Ramos (cell line): ENCODE measurements at regions not wholly inside any gene's neighbourhood (a gene's known extent, or its start where the extent isn't known, plus 50 kb on each side); places are given as distances from the start of the nearest gene placed in this dataset.

Experiments used
- in situ Hi-C: fragments of 300-500 bp; cut with MboI; formaldehyde crosslinking; loops from one replicate; pipeline ENCODE4 v1.14.3; 2022; ENCODE audit warnings: low sequenced_read_pairs; ENCODE audit not compliant: unreplicated experiment

DNA sequence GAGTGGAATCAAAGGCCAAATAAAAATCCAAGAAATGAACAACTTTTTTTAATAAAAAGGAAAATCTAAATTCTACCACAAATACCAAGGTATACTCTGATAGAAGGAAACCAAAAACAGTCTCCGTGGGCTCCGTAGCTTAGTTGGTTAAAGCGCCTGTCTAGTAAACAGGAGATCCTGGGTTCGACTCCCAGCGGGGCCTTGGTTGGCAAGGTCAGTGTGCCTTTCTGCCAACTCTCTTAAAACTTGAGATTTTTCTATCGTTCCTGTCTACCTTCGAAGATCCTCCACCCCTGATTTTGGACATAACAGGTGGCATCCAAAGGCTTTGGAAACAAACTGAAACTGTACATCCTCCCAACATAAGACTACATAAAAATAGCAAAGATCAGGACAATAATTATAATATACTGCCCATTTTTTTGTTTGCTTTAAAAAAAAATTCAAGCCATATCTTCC lies 197.9 kb downstream of the TRIM27 start:
- in situ Hi-C loops = no loop called here

DNA sequence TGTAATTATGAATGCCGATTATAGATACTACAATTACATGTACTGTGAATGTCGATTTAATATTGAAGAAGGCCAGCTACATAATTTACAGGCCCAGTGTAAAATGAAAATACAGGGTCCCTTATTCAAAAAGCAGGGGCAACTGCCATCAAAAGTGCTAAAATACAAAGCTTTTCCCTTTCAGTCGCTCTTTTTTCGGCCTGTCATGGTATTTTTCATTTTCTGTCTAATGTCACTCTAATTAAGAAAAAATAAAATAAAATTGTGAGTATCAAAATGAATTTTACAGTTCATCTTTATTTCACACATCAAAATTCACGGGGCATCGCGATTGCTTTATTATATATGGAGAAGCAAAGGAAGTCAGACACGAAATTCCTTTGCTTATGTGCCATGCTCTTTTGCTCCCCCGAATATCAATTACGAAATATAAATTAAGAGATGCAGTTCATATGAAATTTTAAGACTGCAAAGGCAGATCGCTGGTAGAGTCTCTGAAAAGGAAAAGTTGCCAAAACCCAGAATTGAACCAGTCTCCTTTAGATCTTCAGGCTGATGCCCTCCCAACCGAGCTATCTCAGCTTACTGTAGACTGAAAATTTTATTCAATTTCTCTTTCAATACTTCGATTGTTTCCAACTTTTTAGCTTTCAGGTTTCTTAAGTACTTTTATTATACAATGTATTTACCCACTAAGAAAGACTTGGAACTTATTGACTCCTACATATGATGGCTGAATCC lies 197.0 kb downstream of the TRIM27 start:
- in situ Hi-C loops = no loop called here

DNA sequence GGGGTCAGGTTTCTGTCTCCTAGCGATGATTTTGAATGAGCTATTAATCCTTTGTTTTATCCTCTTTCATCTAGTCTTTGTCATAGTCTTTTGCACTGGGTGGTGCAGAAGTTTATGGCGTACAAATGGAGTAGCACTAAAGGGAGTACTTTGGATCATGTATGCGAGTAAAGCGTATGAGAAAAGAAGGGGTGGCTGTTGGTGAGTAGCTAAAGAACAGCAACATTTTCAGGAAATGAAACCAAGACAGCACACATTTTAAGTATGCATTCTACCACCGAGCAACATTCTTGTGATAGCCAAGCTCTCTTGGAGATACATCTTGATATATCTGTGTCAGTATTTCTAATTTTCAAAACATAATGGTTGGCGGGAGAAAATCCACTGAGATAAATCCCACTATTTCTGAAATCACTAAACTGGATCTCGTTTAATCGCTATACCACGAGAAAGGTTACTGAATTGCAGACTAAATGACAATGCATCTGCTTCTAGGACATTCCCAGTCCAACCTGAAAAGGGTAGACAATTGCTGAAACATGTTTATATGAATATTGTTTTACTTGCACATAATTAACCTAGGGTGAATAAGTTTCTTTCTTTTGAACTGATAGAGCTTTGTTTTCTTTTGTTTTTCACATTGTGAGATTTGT lies 196.1 kb downstream of the TRIM27 start:
- in situ Hi-C loops = no loop called here

DNA sequence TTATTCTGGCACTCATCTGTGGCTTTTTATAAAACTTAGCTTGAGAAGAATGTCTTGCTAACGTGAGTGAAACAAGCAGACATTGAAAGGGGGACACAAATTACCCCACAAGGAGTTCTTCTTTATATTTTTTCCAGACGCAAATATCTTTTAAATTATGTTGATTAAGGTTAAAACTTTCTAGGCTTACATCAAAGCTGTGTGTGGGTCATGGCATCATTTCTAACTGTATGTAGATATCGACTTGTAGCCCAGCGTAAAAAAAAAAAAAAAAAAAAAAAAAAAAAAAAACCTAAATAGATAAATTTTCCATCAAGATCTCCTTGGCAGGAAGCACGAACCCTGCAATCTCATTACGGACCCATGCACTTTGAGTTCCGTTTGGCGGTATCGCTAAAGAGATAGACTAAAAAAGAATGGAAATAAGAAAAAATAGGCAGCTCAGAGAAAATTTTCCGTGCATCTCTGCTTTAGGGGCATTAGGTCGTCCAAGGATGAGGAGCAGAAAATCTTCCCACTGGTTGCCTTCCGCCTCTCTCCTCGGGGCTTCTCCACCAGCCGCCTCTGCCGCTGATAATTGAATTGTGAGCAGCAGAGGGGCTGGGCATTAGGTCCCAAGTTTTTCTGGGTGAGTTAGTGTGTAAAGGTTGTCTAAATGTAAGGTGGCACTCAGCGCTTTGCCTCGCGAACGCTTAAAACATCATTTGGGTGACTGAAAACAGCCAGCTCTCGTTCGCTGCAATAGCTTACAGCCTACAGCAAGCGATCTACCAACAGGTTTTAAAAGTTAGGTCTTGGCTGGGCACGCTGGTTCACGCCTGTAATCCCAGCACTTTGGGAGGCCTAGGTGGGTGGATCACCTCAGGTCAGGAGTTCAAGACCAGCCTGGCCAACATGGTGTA lies 194.0 kb downstream of the TRIM27 start:
- in situ Hi-C loops = no loop called here

DNA sequence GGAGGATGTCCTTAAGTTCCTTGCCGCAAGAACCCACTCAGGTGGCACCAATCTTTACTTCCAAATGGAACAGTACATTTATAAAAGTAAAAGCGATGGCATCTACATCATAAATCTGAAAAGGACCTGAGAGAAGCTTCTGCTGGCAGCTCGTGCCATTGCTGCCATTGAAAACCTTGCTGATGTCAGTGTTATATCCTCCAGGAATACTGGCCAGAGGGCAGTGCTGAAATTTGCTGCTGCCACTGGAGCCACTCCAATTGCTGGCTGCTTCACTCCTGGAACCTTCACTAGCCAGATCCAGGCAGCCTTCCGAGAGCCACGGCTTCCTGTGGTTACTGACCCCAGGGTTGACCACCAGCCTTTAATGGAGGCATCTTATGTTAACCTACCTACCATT lies 191.7 kb downstream of the TRIM27 start:
- in situ Hi-C loops = no loop called here

DNA sequence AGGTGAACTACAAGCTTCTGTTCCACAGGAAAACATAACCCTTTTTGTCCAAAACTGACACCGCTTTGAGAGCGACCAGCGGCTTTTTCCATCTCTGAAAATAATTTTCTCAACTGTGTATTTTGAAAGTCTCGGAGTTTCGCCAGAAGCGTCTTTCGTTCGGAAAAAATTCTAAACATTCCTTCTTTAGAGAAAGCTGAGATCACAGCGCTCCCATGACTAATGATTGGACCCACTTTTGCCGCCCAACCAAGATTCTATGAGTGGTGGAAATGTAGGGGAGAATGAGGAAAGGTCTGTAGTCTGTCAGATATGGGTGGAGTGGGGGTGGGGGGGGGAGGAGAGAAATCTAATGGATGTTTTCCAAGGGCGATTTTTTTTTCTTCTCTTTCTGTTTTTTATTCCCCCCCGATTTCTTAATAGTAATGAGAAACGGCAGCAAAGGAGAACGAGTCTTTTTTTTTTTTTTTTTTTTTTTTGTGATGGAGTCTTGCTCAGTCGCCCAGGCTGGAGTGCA lies 189.3 kb downstream of the TRIM27 start:
- in situ Hi-C loops = no loop called here

DNA sequence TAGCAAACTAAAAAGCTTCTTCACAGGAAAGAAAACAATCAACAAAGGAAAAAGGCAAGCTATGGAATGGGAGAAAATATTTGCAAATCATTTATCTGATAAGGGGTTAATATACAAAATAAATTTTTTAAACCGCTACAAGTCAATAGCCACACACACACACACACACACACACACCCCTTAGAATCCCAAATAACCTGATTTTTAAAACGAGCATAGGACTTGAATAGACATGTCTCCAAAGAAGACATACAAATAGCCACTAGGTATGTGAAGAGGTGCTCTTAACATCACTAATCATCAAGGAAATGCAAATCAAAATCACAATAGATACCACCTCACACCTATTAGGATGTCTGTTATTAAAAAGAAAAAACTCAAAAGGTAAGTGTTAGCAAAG lies 187.7 kb downstream of the TRIM27 start:
- in situ Hi-C loops = no loop called here

DNA sequence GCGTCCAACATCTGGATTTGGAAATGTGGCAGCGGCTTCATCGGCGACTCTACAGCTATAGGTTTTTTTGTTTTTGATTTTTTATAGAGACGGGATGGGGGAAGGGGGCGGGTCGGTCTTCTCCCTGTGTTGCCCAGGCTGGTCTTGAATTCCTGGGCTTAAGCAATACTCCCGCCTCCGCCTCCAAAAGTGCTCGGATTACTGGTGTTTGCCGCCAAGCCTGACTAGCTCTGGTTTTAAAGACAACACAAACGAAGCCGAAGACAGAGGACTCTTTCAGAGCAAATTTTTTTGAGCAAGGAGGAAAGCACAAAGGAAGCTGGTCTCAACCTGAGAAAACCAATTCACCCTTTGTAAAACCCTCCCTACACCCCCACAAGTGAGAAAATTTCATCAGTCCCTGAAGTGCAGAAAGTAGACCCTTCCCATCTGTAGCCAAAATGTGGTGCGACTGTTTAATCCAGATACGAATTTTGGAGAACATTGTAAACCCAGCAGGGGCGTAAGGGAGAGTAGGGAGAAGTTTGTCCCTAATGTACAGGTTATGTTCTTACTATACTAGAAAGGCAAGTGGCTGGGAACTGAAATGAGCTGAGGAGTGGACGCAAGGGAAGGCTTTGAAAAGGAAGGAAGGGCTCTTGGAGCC lies 185.9 kb downstream of the TRIM27 start:
- in situ Hi-C loops = no loop called here

DNA sequence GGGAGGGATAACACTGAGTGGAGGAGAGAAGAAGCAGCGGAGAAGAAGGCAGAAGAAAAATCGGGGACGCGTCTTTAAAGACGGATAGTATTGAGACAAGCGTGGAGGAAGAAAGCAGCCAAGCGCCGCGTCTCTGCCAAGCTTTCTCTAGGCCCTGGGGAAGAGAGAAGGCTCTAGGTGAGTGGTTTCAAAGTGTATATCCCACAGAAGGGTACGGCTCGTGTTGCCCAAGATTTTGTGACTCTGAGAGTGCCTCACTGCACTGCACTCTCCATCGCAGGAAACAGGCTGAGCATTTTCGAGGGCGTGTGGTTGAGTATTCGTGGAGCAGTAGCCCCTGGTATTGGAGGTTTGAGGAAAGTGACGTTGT lies 185.4 kb downstream of the TRIM27 start:
- in situ Hi-C loops = no loop called here

DNA sequence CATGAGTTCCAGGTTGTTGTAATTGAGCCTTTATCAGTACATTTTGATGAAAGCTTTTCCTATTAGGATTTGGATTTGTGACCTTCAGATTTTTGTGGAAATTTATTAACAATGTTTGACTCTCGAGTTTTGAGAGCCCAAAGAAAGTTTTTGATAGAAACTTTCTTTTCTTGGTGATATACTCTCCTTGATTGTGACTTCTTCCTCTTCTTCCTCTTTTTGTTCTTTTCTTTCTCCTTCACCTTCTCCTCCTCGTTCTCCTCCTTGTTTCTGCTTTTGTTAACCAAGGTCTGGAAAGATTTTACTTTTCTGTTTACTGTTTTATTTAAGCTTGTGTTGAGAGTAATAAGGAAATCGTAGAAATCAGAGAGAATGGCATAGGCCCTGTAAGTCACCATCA lies 182.4 kb downstream of the TRIM27 start:
- in situ Hi-C loops = no loop called here

DNA sequence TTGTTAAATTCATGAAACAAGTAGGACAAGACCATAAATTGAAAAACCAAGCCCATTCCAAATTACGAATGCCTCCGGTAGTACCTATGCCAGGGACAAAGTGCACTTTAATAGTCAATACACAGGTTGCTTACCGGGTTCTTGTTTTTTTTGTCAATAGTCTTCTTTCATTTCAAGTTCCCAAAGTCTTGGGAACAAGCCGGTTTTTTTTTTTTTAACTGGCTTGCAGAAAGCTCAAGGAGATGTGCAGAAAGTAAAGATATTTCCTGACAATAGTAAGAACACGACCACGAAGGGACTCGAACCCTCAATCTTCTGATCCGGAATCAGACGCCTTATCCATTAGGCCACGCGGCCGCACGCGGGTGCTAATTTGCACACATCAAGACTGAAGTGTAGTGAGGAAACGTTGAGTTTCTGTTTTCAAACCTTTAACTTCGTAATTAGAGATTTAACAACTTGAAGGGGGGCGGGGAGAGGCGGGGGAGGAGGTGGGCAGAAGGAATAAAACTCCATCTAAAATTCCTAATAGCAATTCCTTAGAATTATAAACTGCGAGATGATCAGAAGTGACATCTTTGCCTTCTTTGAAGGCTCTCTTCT lies 181.0 kb downstream of the TRIM27 start:
- in situ Hi-C loops = no loop called here

DNA sequence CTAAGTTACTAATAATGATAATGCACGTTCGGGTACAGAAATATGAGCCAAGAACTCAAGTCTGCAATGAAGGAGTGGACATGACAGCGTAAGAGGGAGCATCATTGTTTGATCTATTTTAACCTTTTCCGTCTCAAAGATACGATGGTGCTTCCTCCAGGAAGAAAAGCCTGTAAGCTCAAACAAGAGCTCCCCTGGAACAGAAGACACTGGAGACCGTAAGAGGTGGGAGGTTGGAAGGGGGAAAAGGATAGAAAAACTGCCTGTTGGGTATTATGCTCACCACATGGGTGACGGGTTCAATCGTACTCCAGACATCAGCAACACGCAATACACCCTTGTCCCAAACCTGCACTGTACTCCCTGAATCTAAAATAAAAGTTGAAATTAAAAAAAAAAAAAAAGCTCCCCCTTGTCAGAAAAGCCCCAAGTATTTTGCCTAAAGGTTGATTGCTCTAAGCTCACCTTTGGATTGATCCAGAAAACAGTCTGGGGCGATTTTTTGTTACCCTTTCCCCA lies 180.5 kb downstream of the TRIM27 start:
- in situ Hi-C loops = no loop called here

DNA sequence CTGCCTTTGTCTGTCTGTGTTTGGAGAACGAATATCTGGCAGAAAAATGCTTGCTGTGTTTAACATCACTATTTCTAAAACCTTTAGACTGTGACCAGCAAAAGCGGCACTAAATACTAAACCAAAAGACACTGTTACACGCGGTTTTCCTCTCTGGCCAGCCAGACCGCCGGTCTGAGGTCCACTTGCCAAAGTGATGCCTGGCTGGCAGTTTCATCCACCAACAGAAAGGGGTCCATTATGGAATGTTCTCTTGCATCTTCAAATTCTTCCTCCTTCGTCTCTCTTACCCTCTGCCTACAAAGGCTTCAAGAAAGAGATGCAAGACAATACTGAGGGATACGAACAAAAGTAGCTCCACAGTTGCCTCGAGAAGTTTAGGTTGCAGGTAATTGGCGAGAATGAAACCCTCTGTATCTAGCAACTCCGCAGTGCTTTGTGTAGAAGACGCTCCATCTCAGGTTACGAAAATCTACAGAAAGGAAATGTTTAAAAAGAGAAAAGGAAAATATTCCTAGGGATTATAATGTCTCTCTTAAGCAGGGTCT lies 176.6 kb downstream of the TRIM27 start:
- in situ Hi-C loops = no loop called here

DNA sequence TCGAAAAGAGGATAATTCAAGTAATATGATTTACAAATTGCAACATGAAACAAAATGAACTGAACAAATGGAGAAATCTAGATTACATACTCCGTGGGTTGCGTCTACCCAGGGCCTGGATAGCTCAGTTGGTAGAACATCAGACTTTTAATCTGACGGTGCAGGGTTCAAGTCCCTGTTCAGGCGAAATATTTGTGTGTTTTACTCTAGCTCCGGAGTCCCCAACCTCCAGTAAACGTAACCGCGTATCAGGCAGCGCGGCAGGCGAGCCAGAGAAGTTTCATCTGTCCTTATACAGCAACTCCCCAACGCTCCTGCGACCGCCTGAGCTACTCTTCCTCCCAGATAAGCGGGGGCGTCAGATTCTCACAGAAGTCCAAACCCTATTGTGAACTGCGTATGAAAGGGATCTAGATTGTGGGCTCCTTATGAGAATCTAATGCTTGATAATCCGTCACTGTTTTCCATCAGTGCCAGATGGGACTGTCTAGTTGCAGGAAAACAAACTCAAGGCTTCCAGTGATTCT lies 176.1 kb downstream of the TRIM27 start:
- in situ Hi-C loops = no loop called here

DNA sequence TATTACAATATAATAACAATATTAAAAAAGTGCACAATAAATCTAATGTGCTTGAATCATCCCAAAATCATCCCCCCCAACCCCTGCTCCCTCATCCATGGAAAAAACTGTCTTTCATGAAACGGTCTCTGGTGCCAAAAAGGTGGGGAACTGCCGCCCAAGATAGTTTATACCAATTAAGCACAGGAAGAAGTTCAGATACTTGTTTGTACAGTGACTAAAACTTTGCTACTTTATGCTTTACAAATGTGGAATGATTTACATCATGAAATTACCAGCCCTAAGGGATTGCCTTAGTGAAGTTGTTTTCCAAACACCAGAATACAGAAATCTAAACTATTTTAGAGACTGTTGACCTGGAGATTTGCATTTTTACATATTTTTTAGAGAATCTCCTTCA lies 175.6 kb downstream of the TRIM27 start:
- in situ Hi-C loops = no loop called here

DNA sequence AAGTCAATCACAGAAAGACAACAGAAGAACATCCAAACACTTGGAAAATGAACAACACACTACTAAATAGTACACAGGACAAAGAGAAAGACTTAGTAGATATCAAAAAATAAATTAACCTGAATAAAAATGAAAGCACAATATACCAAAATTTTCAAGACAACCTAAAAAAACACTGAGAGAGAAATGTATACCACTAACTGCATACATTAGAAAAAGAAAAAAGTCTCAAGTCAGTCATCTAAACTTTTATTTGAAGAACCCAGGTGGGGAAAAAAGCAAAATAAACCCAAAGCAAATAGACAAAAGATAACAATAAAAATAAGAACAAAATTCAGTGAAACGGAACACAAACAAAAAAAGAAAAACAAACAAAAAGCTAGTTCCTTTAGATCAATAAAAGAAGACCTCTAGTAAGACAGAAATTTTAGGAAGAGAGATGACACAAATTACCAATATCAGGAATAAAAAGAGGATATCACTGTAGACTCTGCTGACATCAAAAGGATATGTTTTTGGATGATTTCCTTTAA lies 172.8 kb downstream of the TRIM27 start:
- in situ Hi-C loops = no loop called here

DNA sequence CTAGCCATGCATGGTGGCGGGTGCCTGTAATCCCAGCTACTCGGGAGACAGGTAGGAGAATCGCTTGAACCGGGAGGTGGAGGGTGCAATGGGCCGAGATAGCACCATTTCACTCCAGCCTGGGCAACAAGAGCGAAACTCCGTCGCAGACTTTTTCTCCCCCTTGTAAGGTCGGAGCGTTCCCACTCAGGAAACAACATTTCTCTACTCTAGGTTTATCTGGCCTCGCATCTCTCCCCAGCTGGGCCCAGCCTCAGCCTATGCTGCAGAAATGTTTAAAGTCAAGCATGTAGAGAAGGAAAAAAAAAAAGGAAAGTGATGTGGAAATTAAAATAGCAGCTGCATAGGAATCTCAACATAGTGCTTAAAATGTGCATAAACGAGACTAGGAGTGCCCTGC lies 172.3 kb downstream of the TRIM27 start:
- in situ Hi-C loops = no loop called here

DNA sequence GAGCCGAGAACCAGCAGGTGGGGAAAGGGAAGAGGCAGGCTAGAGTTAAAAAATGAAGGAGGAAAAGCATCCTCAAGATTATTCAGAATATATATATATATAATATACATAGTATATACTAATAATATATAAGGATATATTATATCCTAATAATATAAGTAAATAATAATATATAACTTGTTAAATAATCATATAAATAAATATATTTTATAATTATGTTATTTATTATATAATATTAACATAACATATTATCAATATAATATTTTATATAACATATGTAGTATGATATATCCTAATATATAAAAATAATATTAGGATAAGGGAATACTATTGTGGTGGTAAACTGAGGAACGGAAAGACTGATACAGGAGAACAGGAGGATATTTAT lies 171.8 kb downstream of the TRIM27 start:
- in situ Hi-C loops = no loop called here

DNA sequence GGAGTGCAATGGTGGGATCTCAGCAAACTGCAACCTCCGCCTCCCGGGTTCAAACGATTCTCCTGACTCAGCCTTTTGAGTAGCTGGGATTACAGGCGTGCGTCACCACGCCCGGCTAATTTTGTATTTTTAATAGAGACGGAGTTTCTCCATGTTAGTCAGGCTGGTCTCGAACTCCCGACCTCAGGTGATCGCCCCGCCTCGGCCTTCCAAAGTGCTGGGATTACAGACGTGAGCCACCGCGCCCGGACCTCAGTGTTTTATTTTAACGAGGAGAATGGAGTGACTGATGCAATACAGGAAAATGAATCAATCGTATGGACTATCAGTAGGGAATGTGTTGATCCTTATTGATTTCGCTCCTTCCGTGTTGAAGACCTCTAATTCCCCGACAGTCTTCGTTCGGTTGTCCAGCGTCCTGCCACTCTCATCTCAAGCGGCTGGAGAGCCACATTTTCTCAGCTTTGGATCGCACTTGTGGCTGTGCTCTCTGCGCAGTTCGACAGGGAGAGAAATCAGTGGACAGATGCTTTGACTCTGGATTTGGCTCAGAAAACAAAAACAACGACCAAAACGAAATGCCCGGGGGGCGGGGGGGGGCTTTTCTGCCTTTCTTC lies 166.2 kb downstream of the TRIM27 start:
- in situ Hi-C loops = no loop called here
